ENCODE measurements at regions not wholly inside any gene's neighbourhood (a gene's known extent, or its start where the extent isn't known, plus 50 kb on each side); places are given as distances from the start of the nearest gene placed in this dataset.

DNA sequence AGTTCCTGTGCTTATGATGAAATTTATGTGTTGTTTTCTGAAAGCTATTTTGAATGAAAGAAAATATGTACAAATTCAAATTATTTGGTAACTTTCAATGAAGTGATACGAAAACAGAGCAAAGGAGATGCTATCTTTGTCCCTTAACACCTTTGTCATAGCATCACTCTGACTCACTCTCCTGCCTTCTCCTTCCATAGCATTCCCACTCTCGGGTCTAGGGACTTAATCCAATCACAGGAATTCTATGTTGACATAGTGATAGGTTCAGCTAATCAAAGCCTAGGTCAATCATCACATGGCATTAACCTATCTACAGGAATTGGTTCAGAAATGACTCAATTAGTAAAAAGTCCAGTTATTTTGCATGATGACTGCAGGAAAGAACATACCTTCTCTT is 464.7 kb upstream of the RORB start:
- no peaks in the 10 kb centered on the region for H3K4me1 Mint-ChIP-seq
- CTCF ChIA-PET, result no interaction called here

GRCh38 chr9:74035786-74036185 is 461.3 kb upstream of the RORB start:
- CTCF ChIA-PET, result no interaction called here
- TF ChIP-seq, protein P1, sequence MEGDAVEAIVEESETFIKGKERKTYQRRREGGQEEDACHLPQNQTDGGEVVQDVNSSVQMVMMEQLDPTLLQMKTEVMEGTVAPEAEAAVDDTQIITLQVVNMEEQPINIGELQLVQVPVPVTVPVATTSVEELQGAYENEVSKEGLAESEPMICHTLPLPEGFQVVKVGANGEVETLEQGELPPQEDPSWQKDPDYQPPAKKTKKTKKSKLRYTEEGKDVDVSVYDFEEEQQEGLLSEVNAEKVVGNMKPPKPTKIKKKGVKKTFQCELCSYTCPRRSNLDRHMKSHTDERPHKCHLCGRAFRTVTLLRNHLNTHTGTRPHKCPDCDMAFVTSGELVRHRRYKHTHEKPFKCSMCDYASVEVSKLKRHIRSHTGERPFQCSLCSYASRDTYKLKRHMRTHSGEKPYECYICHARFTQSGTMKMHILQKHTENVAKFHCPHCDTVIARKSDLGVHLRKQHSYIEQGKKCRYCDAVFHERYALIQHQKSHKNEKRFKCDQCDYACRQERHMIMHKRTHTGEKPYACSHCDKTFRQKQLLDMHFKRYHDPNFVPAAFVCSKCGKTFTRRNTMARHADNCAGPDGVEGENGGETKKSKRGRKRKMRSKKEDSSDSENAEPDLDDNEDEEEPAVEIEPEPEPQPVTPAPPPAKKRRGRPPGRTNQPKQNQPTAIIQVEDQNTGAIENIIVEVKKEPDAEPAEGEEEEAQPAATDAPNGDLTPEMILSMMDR (IDR thresholded peaks at IDR 0.05), result no peak
- TF ChIP-seq EZH2 (IDR thresholded peaks at IDR 0.05; ENCODE audit: borderline replicate concordance, insufficient read depth, low read depth, low read length, poor library complexity, severe bottlenecking), result no peak

More for the DNA sequence above, 464.7 kb upstream of the RORB start:
- no peaks in the 10 kb centered on the region for H3K79me2 ChIP-seq (ENCODE audit: control insufficient read depth, insufficient read depth, low read length)
- no peak for ATAC-seq (ENCODE audit: low read depth)
- no peaks in the 10 kb centered on the region for H4K20me1 ChIP-seq (ENCODE audit: control insufficient read depth, insufficient read depth, low read length, poor library complexity, severe bottlenecking)
- H3K9me3 ChIP-seq (ENCODE audit: control extremely low read depth in 1 of 3, control insufficient read depth in 2 of 3, insufficient read depth in 1 of 3, low read length in 2 of 3), result no peaks in the 10 kb centered on the region
- no CpG with 5 or more reads among the region's 2 CpGs for WGBS (ENCODE audit: insufficient coverage)
- H3K27me3 Mint-ChIP-seq, result no peaks in the 10 kb centered on the region
- no peaks in the 10 kb centered on the region for H3K4me1 ChIP-seq (ENCODE audit: control insufficient read depth in 2 of 2, insufficient read depth in 2 of 2, low read length in 2 of 2)
- POLR2A ChIA-PET, result no interaction called here
- no peak overlapping the region for H3K27ac ChIP-seq (ENCODE audit: low read length in 2 of 2)
- no peak for DNase-seq
- no peak overlapping the region for H3K4me2 ChIP-seq (replicated peaks; ENCODE audit: low read depth, low read length, poor library complexity, severe bottlenecking)
- no peak overlapping the region for H3K27ac Mint-ChIP-seq
- intact Hi-C loops (cut with micrococcal nuclease), result no loop called here
- TF ChIP-seq, protein P1 (IDR thresholded peaks at IDR 0.05), result no peak
- TF ChIP-seq EZH2 (IDR thresholded peaks at IDR 0.05; ENCODE audit: borderline replicate concordance, insufficient read depth, low read depth, low read length, poor library complexity, severe bottlenecking), result no peak
- no peaks in the 10 kb centered on the region for H3K9me3 Mint-ChIP-seq (ENCODE audit: insufficient read depth)
- H3K27me3 ChIP-seq (replicated peaks in 1 of 4; ENCODE audit: control extremely low read depth in 1 of 4, control insufficient read depth in 3 of 4, insufficient read depth in 4 of 4, low read length in 3 of 4), result no peaks in the 10 kb centered on the region
- H3K4me3 Mint-ChIP-seq, result no peak overlapping the region
- H3K36me3 ChIP-seq (replicated peaks in 1 of 2; ENCODE audit: control extremely low read depth in 1 of 2, control insufficient read depth in 1 of 2, extremely low read depth in 1 of 2, insufficient read depth in 2 of 2, low read length in 1 of 2), result no peaks in the 10 kb centered on the region
- H3K4me3 ChIP-seq (ENCODE audit: control extremely low read depth in 1 of 5, extremely low read depth in 1 of 5, insufficient read depth in 1 of 5, low read depth in 2 of 5, low read length in 4 of 5), result no peak overlapping the region
- no peak overlapping the region for H2AFZ ChIP-seq (ENCODE audit: insufficient read depth, low read depth, low read length, poor library complexity, severe bottlenecking)
- no peak overlapping the region for H3K9ac ChIP-seq (ENCODE audit: low read length)

More at GRCh38 chr9:74035786-74036185, 461.3 kb upstream of the RORB start:
- no peak overlapping the region for H3K4me3 ChIP-seq (ENCODE audit: control extremely low read depth in 1 of 5, extremely low read depth in 1 of 5, insufficient read depth in 1 of 5, low read depth in 2 of 5, low read length in 4 of 5)
- Mint-ChIP-seq H3K27ac (no peak overlapping the region), H3K4me1 (no peaks in the 10 kb centered on the region), H3K27me3 (no peaks in the 10 kb centered on the region), H3K9me3 (ENCODE audit: insufficient read depth) (no peaks in the 10 kb centered on the region), H3K4me3 (no peak overlapping the region)
- no peaks in the 10 kb centered on the region for H3K27me3 ChIP-seq (replicated peaks in 1 of 4; ENCODE audit: control extremely low read depth in 1 of 4, control insufficient read depth in 3 of 4, insufficient read depth in 4 of 4, low read length in 3 of 4)
- no peak overlapping the region for H2AFZ ChIP-seq (ENCODE audit: insufficient read depth, low read depth, low read length, poor library complexity, severe bottlenecking)
- H3K36me3 ChIP-seq (replicated peaks in 1 of 2; ENCODE audit: control extremely low read depth in 1 of 2, control insufficient read depth in 1 of 2, extremely low read depth in 1 of 2, insufficient read depth in 2 of 2, low read length in 1 of 2), result no peaks in the 10 kb centered on the region
- H3K79me2 ChIP-seq (ENCODE audit: control insufficient read depth, insufficient read depth, low read length), result no peaks in the 10 kb centered on the region
- no peak overlapping the region for H3K27ac ChIP-seq (ENCODE audit: low read length in 2 of 2)
- H3K9me3 ChIP-seq (ENCODE audit: control extremely low read depth in 1 of 3, control insufficient read depth in 2 of 3, insufficient read depth in 1 of 3, low read length in 2 of 3), result no peaks in the 10 kb centered on the region
- H4K20me1 ChIP-seq (ENCODE audit: control insufficient read depth, insufficient read depth, low read length, poor library complexity, severe bottlenecking), result no peaks in the 10 kb centered on the region
- WGBS (ENCODE audit: insufficient coverage), result 57% methylated on average over 1 of the region's 2 CpGs
- DNase-seq, result no peak
- H3K4me1 ChIP-seq (ENCODE audit: control insufficient read depth in 2 of 2, insufficient read depth in 2 of 2, low read length in 2 of 2), result no peaks in the 10 kb centered on the region
- intact Hi-C loops (cut with micrococcal nuclease), result no loop called here
- H3K4me2 ChIP-seq (replicated peaks; ENCODE audit: low read depth, low read length, poor library complexity, severe bottlenecking), result no peak overlapping the region
- POLR2A ChIA-PET, result no interaction called here
- H3K9ac ChIP-seq (ENCODE audit: low read length), result no peak overlapping the region
- no peak for ATAC-seq (ENCODE audit: low read depth)
